ENCODE measurements at regions not wholly inside any gene's neighbourhood (a gene's known extent, or its start where the extent isn't known, plus 50 kb on each side); places are given as distances from the start of the nearest gene placed in this dataset.

- no peak overlapping the region for H3K27ac ChIP-seq (ENCODE audit: control insufficient read depth, insufficient read depth)
- POLR2A ChIA-PET = no interaction called here
- H3K4me2 ChIP-seq (ENCODE audit: control insufficient read depth, insufficient read depth) = no peak overlapping the region
- no peak overlapping the region for H3K4me3 ChIP-seq
- no peaks in the 10 kb centered on the region for H3K9me3 ChIP-seq (replicated peaks; ENCODE audit: control insufficient read depth, insufficient read depth, low read length)
- no TSS peak for BruUV-seq (replicated peaks)
- intact Hi-C loops (cut with micrococcal nuclease; ENCODE audit: unreplicated experiment) (no loop called here), in situ Hi-C loops (cut with MboI) (no loop called here)
- CTCF ChIA-PET = no interaction called here
- H2AFZ ChIP-seq (ENCODE audit: control insufficient read depth, low read depth, low read length) = no peak overlapping the region
- H4K20me1 ChIP-seq (ENCODE audit: control insufficient read depth, insufficient read depth) = no peaks in the 10 kb centered on the region
- no peaks in the 10 kb centered on the region for H3K27me3 ChIP-seq (replicated peaks in 1 of 2; ENCODE audit: control insufficient read depth in 2 of 2, insufficient read depth in 2 of 2, low read length in 1 of 2)
- DNase-seq (ENCODE audit: low read depth, low spot score) (no peak), ATAC-seq (no peak), FAIRE-seq (no peak)
- H3K9ac ChIP-seq (ENCODE audit: control insufficient read depth, insufficient read depth, low read length) = no peak overlapping the region
- RAD21 ChIA-PET (ENCODE audit: unreplicated experiment) = no interaction called here
- no peaks in the 10 kb centered on the region for H3K79me2 ChIP-seq (ENCODE audit: control insufficient read depth, insufficient read depth, low read length)
- 48% methylated on average over 8 of the region's 8 CpGs for WGBS (ENCODE audit: insufficient coverage, insufficient replicate concordance, low lambda C conversion rate, missing lambda C conversion rate)
- H3K4me1 ChIP-seq (ENCODE audit: control insufficient read depth, insufficient read depth, low read length) = no peaks in the 10 kb centered on the region
- SMC1A ChIA-PET (ENCODE audit: uncharacterized antibody, unreplicated experiment) = no interaction called here
- TF ChIP-seq CBFB (IDR thresholded peaks at IDR 0.05; ENCODE audit: low read depth) (no peak), SREBF1 (IDR thresholded peaks at IDR 0.05; ENCODE audit: low read length) (no peak), NFYB (IDR thresholded peaks at IDR 0.05; ENCODE audit: insufficient read depth, low read depth, low read length) (no peak), SIN3A (IDR thresholded peaks at IDR 0.05; ENCODE audit: low read depth, low read length) (no peak), NFXL1 (IDR thresholded peaks at IDR 0.05; ENCODE audit: borderline replicate concordance) (no peak)
- H3K36me3 ChIP-seq (ENCODE audit: control insufficient read depth in 2 of 2, insufficient read depth in 2 of 2, low read length in 1 of 2) = no peaks in the 10 kb centered on the region
Observed at GRCh38 chr3:88263417-88264100, 113.8 kb downstream of the C3orf38 start.

- Histone ChIP-seq H3K4me1 (ENCODE audit: control insufficient read depth, insufficient read depth, low read length) (no peaks in the 10 kb centered on the region), H3K9ac (ENCODE audit: control insufficient read depth, insufficient read depth, low read length) (no peak overlapping the region), H4K20me1 (ENCODE audit: control insufficient read depth, insufficient read depth) (no peaks in the 10 kb centered on the region), H3K79me2 (ENCODE audit: control insufficient read depth, insufficient read depth, low read length) (no peaks in the 10 kb centered on the region), H3K9me3 (replicated peaks; ENCODE audit: control insufficient read depth, insufficient read depth, low read length) (no peaks in the 10 kb centered on the region), H3K4me2 (ENCODE audit: control insufficient read depth, insufficient read depth) (no peak overlapping the region), H3K36me3 (ENCODE audit: control insufficient read depth in 2 of 2, insufficient read depth in 2 of 2, low read length in 1 of 2) (no peaks in the 10 kb centered on the region), H2AFZ (ENCODE audit: control insufficient read depth, low read depth, low read length) (no peak overlapping the region), H3K27me3 (replicated peaks in 1 of 2; ENCODE audit: control insufficient read depth in 2 of 2, insufficient read depth in 2 of 2, low read length in 1 of 2) (no peaks in the 10 kb centered on the region), H3K27ac (ENCODE audit: control insufficient read depth, insufficient read depth) (no peak overlapping the region), H3K4me3 (no peak overlapping the region)
- 28% methylated on average over 5 of the region's 5 CpGs for WGBS (ENCODE audit: insufficient coverage, insufficient replicate concordance, low lambda C conversion rate, missing lambda C conversion rate)
- in situ Hi-C loops (cut with MboI) = no loop called here
- no TSS peak for BruUV-seq (replicated peaks)
- ATAC-seq (no peak), DNase-seq (ENCODE audit: low read depth, low spot score) (no peak), FAIRE-seq (no peak)
- intact Hi-C loops (cut with micrococcal nuclease; ENCODE audit: unreplicated experiment) = no loop called here
- ChIA-PET CTCF (no interaction called here), RAD21 (ENCODE audit: unreplicated experiment) (no interaction called here), POLR2A (no interaction called here), SMC1A (ENCODE audit: uncharacterized antibody, unreplicated experiment) (no interaction called here)
- no peak for TF ChIP-seq MEF2B (IDR thresholded peaks at IDR 0.05; ENCODE audit: partially characterized antibody, poor library complexity, severe bottlenecking)
- TF ChIP-seq RAD51 (IDR thresholded peaks at IDR 0.05) = no peak
- no peak for TF ChIP-seq ZBTB40 (IDR thresholded peaks at IDR 0.05; ENCODE audit: borderline replicate concordance)
Observed at GRCh38 chr3:88267441-88267840, 117.7 kb downstream of the C3orf38 start.

All from GM12878 (cell line).